Mammary epithelial cell (primary cell): ENCODE measurements at regions not wholly inside any gene's neighbourhood (a gene's known extent, or its start where the extent isn't known, plus 50 kb on each side); places are given as distances from the start of the nearest gene placed in this dataset.

Source experiments
- EZH2 ChIP-seq: IDR thresholded peaks from 2 replicates; pipeline ENCODE4 v1.6.1; 2012; ENCODE audit warnings: low read length, inconsistent platforms, borderline replicate concordance
- TF ChIP-seq, protein P1 (sequence below), 2 donors: IDR thresholded peaks in 1 of 2; conservative IDR thresholded peaks in 1 of 2; 2 replicates each; pipeline ENCODE4 v1.5.1; 2011 to 2012; ENCODE audit warnings: inconsistent platforms in 2 of 2, low read length in 2 of 2, mild to moderate bottlenecking in 2 of 2, control low read depth in 1 of 2, low read depth in 1 of 2; ENCODE audit not compliant: insufficient read depth in 1 of 2; ENCODE audit errors: extremely low read depth in 1 of 2

DNA sequence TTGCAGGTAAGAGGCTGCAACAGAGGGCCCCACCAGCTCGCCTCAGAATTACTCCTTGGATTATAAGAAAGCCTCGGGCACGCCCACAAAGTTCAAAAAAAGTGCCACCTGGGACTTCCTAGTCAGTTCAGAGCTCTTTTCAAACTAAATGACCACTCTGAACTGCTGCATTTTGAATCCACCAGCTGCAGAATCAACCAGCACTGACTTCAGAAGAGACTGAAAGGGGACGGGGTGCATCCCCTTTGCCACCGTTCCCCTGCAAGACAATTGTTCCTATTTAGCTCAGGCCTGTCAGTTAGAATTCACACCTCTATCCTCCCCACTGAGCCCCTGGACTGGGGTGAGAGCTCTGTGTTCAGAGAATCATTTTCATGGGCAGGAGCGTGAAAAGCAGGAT is 181.4 kb upstream of the GADL1 start:
- TF ChIP-seq, protein P1, sequence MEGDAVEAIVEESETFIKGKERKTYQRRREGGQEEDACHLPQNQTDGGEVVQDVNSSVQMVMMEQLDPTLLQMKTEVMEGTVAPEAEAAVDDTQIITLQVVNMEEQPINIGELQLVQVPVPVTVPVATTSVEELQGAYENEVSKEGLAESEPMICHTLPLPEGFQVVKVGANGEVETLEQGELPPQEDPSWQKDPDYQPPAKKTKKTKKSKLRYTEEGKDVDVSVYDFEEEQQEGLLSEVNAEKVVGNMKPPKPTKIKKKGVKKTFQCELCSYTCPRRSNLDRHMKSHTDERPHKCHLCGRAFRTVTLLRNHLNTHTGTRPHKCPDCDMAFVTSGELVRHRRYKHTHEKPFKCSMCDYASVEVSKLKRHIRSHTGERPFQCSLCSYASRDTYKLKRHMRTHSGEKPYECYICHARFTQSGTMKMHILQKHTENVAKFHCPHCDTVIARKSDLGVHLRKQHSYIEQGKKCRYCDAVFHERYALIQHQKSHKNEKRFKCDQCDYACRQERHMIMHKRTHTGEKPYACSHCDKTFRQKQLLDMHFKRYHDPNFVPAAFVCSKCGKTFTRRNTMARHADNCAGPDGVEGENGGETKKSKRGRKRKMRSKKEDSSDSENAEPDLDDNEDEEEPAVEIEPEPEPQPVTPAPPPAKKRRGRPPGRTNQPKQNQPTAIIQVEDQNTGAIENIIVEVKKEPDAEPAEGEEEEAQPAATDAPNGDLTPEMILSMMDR (conservative IDR thresholded peaks at IDR 0.05 in 1 of 2, IDR thresholded peaks at IDR 0.05 in 1 of 2; ENCODE audit: extremely low read depth in 1 of 2, insufficient read depth in 1 of 2, low read depth in 1 of 2, low read length in 2 of 2): no peak
- no peak for TF ChIP-seq EZH2
